ENCODE measurements at regions not wholly inside any gene's neighbourhood (a gene's known extent, or its start where the extent isn't known, plus 50 kb on each side); places are given as distances from the start of the nearest gene placed in this dataset.
"Not testable (repeated sequence)": the region's sequence is repeated elsewhere in the genome, so short reads cannot be mapped to it uniquely, and the experiment has no call there.

- DNase-seq: peak in 3 of 4 donors; percentile 11 to 41 (median 12)
- intact Hi-C loops (cut with DNase I): no loop called here
- H3K27me3 ChIP-seq: no peaks in the 10 kb centered on the region
Measured at GRCh38 chr1:57576756-57577155, 152.9 kb upstream of the DAB1 start.

GRCh38 chr1:57572016-57572415 lies 148.2 kb upstream of the DAB1 start:
- no peaks in the 10 kb centered on the region for H3K4me1 ChIP-seq
- no peaks in the 10 kb centered on the region for H3K36me3 ChIP-seq (replicated peaks in 1 of 2; ENCODE audit: insufficient read depth in 1 of 2, low read depth in 2 of 2)
- intact Hi-C loops (cut with DNase I): no loop called here
- 82 to 83% methylated on average over 4 of the region's 4 CpGs for WGBS, 2 donors
- H3K27me3 ChIP-seq: no peaks in the 10 kb centered on the region
- ATAC-seq: no peak
- no peak overlapping the region for H3K27ac ChIP-seq
- no peaks in the 10 kb centered on the region for H3K9me3 ChIP-seq
- DNase-seq: no peak
- TF ChIP-seq POLR2A (IDR thresholded peaks at IDR 0.05) (no peak), CTCF (IDR thresholded peaks at IDR 0.05) (no peak)
- H3K4me3 ChIP-seq: no peak overlapping the region

More at GRCh38 chr1:57576756-57577155, 152.9 kb upstream of the DAB1 start:
- TF ChIP-seq POLR2A (IDR thresholded peaks at IDR 0.05) (no peak), CTCF (IDR thresholded peaks at IDR 0.05) (no peak)
- no peak for ATAC-seq
- Histone ChIP-seq H3K9me3 (no peaks in the 10 kb centered on the region), H3K4me1 (no peaks in the 10 kb centered on the region), H3K4me3 (no peak overlapping the region), H3K27ac (no peak overlapping the region), H3K36me3 (replicated peaks in 1 of 2; ENCODE audit: insufficient read depth in 1 of 2, low read depth in 2 of 2) (no peaks in the 10 kb centered on the region)
- whole genome bisulfite sequencing, 2 donors: 25 to 30% methylated on average over 6 of the region's 6 CpGs

- WGBS, 2 donors: 66 to 71% methylated on average over 3 of the region's 3 CpGs
- ATAC-seq: not testable (repeated sequence)
Measured at GRCh38 chr1:57558066-57558465, 134.2 kb upstream of the DAB1 start.

GRCh38 chr1:57553666-57554065 lies 129.8 kb upstream of the DAB1 start:
- no peaks in the 10 kb centered on the region for H3K36me3 ChIP-seq (replicated peaks in 1 of 2; ENCODE audit: insufficient read depth in 1 of 2, low read depth in 2 of 2)
- DNase-seq: no peak
- no peaks in the 10 kb centered on the region for H3K9me3 ChIP-seq
- TF ChIP-seq CTCF (IDR thresholded peaks at IDR 0.05) (no peak), POLR2A (IDR thresholded peaks at IDR 0.05) (no peak)
- intact Hi-C loops (cut with DNase I): no loop called here
- H3K4me1 ChIP-seq: no peaks in the 10 kb centered on the region
- no peaks in the 10 kb centered on the region for H3K27me3 ChIP-seq
- H3K27ac ChIP-seq: no peak overlapping the region
- H3K4me3 ChIP-seq: no peak overlapping the region
- ATAC-seq: no peak
- WGBS, 2 donors: 26 to 35% methylated on average over 5 of the region's 5 CpGs

More at GRCh38 chr1:57558066-57558465, 134.2 kb upstream of the DAB1 start:
- H3K36me3 ChIP-seq (replicated peaks in 1 of 2; ENCODE audit: insufficient read depth in 1 of 2, low read depth in 2 of 2); H3K27me3 ChIP-seq; H3K4me1 ChIP-seq; H3K9me3 ChIP-seq; DNase-seq; H3K4me3 ChIP-seq; H3K27ac ChIP-seq; intact Hi-C loops (cut with DNase I): not testable (repeated sequence)

GRCh38 chr1:57551476-57551875 lies 127.6 kb upstream of the DAB1 start:
- no peak overlapping the region for H3K4me3 ChIP-seq
- no peak for DNase-seq
- H3K4me1 ChIP-seq: no peaks in the 10 kb centered on the region
- TF ChIP-seq POLR2A (IDR thresholded peaks at IDR 0.05) (no peak), CTCF (IDR thresholded peaks at IDR 0.05) (no peak)
- H3K27me3 ChIP-seq: no peaks in the 10 kb centered on the region
- H3K27ac ChIP-seq: no peak overlapping the region
- intact Hi-C loops (cut with DNase I): no loop called here
- no peak for ATAC-seq
- WGBS, 2 donors: 39 to 45% methylated on average over 4 of the region's 4 CpGs
- H3K36me3 ChIP-seq (replicated peaks in 1 of 2; ENCODE audit: insufficient read depth in 1 of 2, low read depth in 2 of 2): no peaks in the 10 kb centered on the region
- no peaks in the 10 kb centered on the region for H3K9me3 ChIP-seq

Data from body of pancreas (tissue), 4 donors.